HL-60 (cell line): ENCODE measurements at regions not wholly inside any gene's neighbourhood (a gene's known extent, or its start where the extent isn't known, plus 50 kb on each side); places are given as distances from the start of the nearest gene placed in this dataset.

Experiments
- DNase-seq, 2 experiments: peaks; one replicate each; pipeline ENCODE4 v3.0.0-alpha.2; 2010 to 2020; ENCODE audit warnings: low read depth in 1 of 2, low spot score in 1 of 2
- H3K27ac ChIP-seq: fragments of 250-450 bp; sonication (Bioruptor Pico); replicated peaks from 2 replicates; pipeline ENCODE4 v1.5.1; 2020; ENCODE audit warnings: mild to moderate bottlenecking, moderate library complexity
- H3K27me3 ChIP-seq: fragments of 250-450 bp; sonication (Bioruptor Pico); 2 replicates; pipeline ENCODE4 v1.5.1; 2021; ENCODE audit warnings: mild to moderate bottlenecking, moderate library complexity; ENCODE audit not compliant: insufficient read depth, poor library complexity, severe bottlenecking
- H3K4me3 ChIP-seq: replicated peaks from 2 replicates; pipeline ENCODE4 v1.5.1; 2011; ENCODE audit warnings: mild to moderate bottlenecking, control low read depth, low read length; ENCODE audit not compliant: insufficient read depth
- CTCF ChIP-seq: IDR thresholded peaks from one replicate; pipeline ENCODE4 v1.5.1; 2011; ENCODE audit warnings: low read length, control low read depth, inconsistent platforms; ENCODE audit not compliant: insufficient read depth
- GABPA ChIP-seq: IDR thresholded peaks from 2 replicates; pipeline ENCODE4 v1.6.1; 2012; ENCODE audit warnings: low read depth
- POLR2AphosphoS5 ChIP-seq: IDR thresholded peaks from 2 replicates; pipeline ENCODE4 v1.6.1; 2012; ENCODE audit warnings: low read depth
- REST ChIP-seq: IDR thresholded peaks from 2 replicates; pipeline ENCODE4 v1.6.1; 2012; ENCODE audit warnings: low read depth; ENCODE audit not compliant: insufficient replicate concordance
- SPI1 ChIP-seq: IDR thresholded peaks from 2 replicates; pipeline ENCODE4 v1.6.1; 2012; ENCODE audit warnings: low read depth, mild to moderate bottlenecking, borderline replicate concordance

GRCh38 chr10:108899670-108900069 is 1023.6 kb downstream of the XPNPEP1 start:
- no peak for DNase-seq
- TF ChIP-seq GABPA (no peak), CTCF (no peak), POLR2AphosphoS5 (no peak), SPI1 (no peak), REST (no peak)
- no peak overlapping the region for H3K27ac ChIP-seq

GRCh38 chr10:108894402-108895301 is 1028.7 kb downstream of the XPNPEP1 start:
- Histone ChIP-seq H3K27ac (no peak overlapping the region), H3K27me3 (no peaks in the 10 kb centered on the region), H3K4me3 (no peak overlapping the region)
- no peak for TF ChIP-seq GABPA
- no peak for TF ChIP-seq REST
- TF ChIP-seq CTCF = no peak
- no peak for DNase-seq

More at GRCh38 chr10:108899670-108900069, 1023.6 kb downstream of the XPNPEP1 start:
- Histone ChIP-seq H3K27me3 (no peaks in the 10 kb centered on the region), H3K4me3 (no peak overlapping the region)

- no peak overlapping the region for H3K4me3 ChIP-seq
- TF ChIP-seq GABPA (no peak), POLR2AphosphoS5 (no peak), REST (no peak), SPI1 (no peak), CTCF (no peak)
- no peaks in the 10 kb centered on the region for H3K27me3 ChIP-seq
- no peak for DNase-seq
- H3K27ac ChIP-seq = no peak overlapping the region
Observed at GRCh38 chr10:108877095-108877561, 1046.2 kb downstream of the XPNPEP1 start.
